Brain microvascular endothelial cell (primary cell): ENCODE measurements at regions not wholly inside any gene's neighbourhood (a gene's known extent, or its start where the extent isn't known, plus 50 kb on each side); places are given as distances from the start of the nearest gene placed in this dataset.
"Not testable (repeated sequence)": the region's sequence is repeated elsewhere in the genome, so short reads cannot be mapped to it uniquely, and the experiment has no call there.

Experiments used
- DNase-seq: peaks from one replicate; pipeline ENCODE4 v3.0.0-alpha.2; 2020
- H3K27ac ChIP-seq: fragments of 250-450 bp; sonication (Bioruptor Pico); 2 replicates; pipeline ENCODE4 v1.5.1; 2020; ENCODE audit warnings: mild to moderate bottlenecking, moderate library complexity
- H3K27me3 ChIP-seq: fragments of 250-450 bp; sonication (Bioruptor Pico); replicated peaks from 2 replicates; pipeline ENCODE4 v1.5.1; 2020; ENCODE audit warnings: mild to moderate bottlenecking
- H3K36me3 ChIP-seq: fragments of 250-450 bp; sonication (Bioruptor Pico); replicated peaks from 2 replicates; pipeline ENCODE4 v1.5.1; 2020; ENCODE audit warnings: mild to moderate bottlenecking
- H3K4me3 ChIP-seq: 2 replicates; pipeline ENCODE4 v1.5.1; 2011; ENCODE audit warnings: low read depth, mild to moderate bottlenecking, control low read depth, low read length, moderate library complexity
- in situ Hi-C: cut with HindIII; loops from 2 replicates; pipeline ENCODE4 v1.10.0; 2017; ENCODE audit warnings: low sequenced_read_pairs, low pct_ligation_motif_present
- TF ChIP-seq, protein P1 (sequence below): IDR thresholded peaks from 2 replicates; pipeline ENCODE4 v1.5.1; 2011; ENCODE audit warnings: low read depth, mild to moderate bottlenecking, moderate library complexity, low read length, control low read depth, inconsistent platforms; ENCODE audit errors: missing control alignments

DNA sequence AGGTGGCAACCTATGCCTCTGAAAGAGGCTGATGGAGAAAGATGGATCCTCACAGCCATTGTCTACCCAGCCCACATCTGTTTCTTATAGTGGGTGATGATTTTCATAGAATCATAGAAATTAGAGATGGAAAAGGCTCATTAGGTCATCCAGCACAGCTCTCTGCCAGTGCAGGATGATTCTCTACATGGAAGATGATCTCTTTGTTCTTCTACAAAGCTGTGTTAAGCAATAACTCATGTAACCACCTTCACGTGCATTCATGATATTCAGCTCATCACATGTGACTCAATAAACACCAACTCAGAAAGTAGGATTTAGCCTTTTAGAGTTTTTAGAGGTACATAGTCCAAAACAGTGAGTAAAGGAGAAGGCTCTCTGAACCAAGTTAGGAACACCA, 539.4 kb upstream of the ID2 start:
- Histone ChIP-seq H3K27me3 (no peaks in the 10 kb centered on the region), H3K27ac (no peak overlapping the region), H3K4me3 (no peak overlapping the region), H3K36me3 (no peaks in the 10 kb centered on the region)
- TF ChIP-seq, protein P1, sequence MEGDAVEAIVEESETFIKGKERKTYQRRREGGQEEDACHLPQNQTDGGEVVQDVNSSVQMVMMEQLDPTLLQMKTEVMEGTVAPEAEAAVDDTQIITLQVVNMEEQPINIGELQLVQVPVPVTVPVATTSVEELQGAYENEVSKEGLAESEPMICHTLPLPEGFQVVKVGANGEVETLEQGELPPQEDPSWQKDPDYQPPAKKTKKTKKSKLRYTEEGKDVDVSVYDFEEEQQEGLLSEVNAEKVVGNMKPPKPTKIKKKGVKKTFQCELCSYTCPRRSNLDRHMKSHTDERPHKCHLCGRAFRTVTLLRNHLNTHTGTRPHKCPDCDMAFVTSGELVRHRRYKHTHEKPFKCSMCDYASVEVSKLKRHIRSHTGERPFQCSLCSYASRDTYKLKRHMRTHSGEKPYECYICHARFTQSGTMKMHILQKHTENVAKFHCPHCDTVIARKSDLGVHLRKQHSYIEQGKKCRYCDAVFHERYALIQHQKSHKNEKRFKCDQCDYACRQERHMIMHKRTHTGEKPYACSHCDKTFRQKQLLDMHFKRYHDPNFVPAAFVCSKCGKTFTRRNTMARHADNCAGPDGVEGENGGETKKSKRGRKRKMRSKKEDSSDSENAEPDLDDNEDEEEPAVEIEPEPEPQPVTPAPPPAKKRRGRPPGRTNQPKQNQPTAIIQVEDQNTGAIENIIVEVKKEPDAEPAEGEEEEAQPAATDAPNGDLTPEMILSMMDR: no peak
- in situ Hi-C loops: no loop called here
- DNase-seq: no peak

DNA sequence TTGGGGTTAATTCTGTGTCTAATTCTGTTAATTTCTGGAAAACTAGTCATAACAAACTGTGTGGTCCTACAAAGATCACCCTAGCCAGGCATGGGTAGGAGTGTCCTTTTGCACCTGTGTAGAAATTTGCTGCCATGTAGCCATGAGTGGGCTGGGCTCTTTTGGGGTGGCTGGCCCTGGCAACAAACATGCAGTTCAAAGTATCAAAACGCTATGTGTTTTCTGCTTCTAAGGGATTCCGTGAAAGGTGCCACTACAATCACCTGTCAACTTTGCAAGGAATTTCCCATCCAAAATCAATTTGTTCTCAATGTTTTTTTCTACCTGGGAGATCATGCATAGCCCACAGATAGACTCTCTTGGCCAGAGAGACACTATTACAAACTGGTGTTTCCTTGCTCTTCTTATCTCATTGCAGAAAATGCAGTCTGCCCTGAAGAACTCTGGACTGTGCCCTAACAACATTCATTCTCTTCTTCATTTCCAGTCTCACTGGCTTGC, 537.7 kb upstream of the ID2 start:
- H3K4me3 ChIP-seq: no peak overlapping the region
- DNase-seq: no peak
- TF ChIP-seq, protein P1: no peak
- no peaks in the 10 kb centered on the region for H3K36me3 ChIP-seq
- no peaks in the 10 kb centered on the region for H3K27me3 ChIP-seq
- in situ Hi-C loops: no loop called here
- no peak overlapping the region for H3K27ac ChIP-seq

DNA sequence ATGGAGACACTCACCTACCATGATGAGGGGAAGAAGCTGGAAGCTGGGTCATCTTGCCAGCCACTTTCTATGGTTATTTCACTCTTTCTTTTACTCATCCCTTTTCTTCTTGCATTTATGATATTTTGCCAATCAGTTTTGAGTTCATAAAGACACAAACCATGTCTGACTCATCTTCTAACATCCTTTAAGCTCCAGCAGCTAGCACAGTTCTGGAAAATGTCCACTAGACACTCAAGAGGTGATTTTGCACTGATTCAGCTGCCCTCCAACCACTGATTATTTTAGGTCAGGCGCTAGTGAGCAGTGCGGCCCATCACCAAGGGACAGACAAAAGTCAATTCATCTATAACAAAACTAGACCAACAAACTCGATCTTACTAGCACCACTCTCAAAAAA, 537.1 kb upstream of the ID2 start:
- TF ChIP-seq, protein P1: no peak
- Histone ChIP-seq H3K4me3 (no peak overlapping the region), H3K36me3 (no peaks in the 10 kb centered on the region), H3K27me3 (no peaks in the 10 kb centered on the region), H3K27ac (no peak overlapping the region)
- peak; percentile 69 for DNase-seq
- in situ Hi-C loops: no loop called here

DNA sequence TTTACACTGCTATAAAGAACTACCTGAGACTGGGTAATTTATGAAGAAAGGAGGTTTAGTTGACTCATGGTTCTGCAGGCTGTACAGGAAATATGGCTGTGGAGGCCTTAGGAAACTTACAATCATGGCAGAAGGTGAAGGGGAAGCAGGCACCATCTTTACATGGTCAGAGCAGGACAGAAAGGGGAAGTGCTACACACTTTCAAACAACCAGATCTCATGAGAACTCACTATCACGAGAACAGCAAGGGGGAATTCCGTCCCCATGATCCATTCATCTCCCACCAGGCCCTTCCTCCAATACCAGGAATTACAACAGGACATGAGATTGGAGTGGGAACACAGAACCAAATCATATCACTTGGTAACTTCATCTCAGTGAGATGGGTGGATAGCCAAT, 536.5 kb upstream of the ID2 start:
- peak overlapping the region; percentile 7 for H3K27ac ChIP-seq
- H3K36me3 ChIP-seq, DNase-seq, in situ Hi-C loops, H3K27me3 ChIP-seq, H3K4me3 ChIP-seq: not testable (repeated sequence)

DNA sequence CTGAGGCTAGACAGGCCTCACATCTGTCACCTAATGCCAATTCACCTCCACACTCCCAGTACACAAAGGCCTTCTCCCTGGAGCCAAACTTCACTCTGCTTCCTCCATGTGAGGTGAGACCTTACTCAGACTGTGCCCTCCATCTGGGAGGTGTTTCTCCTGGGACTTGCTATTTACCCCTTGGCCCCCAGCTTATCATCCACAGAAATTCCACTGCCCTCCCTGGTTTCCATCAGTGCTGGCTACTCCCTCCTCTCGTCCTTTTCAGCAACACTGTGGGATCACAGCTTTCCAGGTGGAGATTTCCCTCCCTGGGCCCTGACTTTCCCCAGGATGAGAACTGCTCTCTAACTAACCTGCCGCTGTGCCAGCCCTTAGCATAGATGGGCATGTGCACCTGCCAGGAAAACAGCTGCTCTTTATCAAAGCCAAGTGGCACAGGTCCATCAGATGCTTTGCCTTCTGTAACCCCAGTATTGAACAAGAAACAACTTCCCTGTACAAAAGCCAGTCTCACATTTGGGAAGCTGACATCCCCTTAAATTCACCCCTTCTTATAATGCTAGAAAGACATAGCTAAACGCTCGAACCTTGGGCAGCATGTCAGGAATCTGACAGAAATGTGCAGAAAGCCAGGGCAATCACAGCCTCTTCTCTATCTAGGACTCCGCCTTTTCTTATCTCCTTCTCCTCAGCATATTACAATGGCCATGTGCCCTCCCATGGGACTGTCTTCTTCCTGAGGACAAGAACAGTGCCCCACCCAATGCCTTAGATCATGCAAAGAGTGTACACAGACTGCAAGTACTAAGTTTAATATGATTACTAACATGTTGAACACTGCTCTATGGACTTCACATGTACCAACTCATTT, 535.5 kb upstream of the ID2 start:
- Histone ChIP-seq H3K27me3 (no peaks in the 10 kb centered on the region), H3K27ac (no peak overlapping the region), H3K36me3 (no peaks in the 10 kb centered on the region), H3K4me3 (no peak overlapping the region)
- in situ Hi-C loops: no loop called here
- DNase-seq: no peak
- TF ChIP-seq, protein P1: no peak

DNA sequence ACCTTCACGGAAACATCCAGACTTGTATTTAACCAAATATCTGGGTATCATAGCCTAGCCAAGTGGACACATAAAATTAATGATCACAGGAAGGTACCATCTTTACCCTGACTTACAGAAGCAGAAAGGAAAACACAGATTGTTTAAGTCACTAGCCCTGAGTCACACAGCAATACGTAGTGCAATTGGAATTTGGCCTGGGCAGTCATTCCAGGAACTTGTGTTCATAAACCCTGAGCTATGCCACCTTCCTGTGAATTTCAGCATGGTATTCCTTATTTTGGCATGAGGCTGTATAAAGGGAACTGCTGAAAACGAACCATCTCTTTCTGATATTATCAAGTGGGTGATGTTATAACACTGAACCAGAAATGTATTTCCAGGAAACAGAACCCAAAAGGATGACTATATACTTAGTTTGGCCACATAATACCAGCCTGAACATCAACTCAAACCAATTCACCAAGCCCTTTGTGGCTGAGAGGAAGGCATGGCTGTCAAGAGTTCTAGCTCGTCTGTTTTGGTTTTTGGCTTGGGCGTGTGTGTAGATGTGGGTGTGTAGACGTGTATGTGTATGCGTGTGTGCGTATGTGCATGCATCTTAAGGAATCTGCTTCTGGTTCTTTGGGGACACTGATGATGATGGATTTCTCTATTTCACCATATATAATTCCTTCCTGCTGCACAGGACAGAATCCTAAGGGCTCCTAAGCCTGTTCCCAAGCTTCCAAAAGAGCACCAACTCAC, 533.4 kb upstream of the ID2 start:
- H3K4me3 ChIP-seq: no peak overlapping the region
- peak overlapping the region; percentile 29 for H3K27ac ChIP-seq
- DNase-seq: peak; percentile 85
- TF ChIP-seq, protein P1: no peak
- no peaks in the 10 kb centered on the region for H3K36me3 ChIP-seq
- no peaks in the 10 kb centered on the region for H3K27me3 ChIP-seq
- in situ Hi-C loops: no loop called here
